ENCODE measurements at regions not wholly inside any gene's neighbourhood (a gene's known extent, or its start where the extent isn't known, plus 50 kb on each side); places are given as distances from the start of the nearest gene placed in this dataset.

- TF ChIP-seq, protein P1, sequence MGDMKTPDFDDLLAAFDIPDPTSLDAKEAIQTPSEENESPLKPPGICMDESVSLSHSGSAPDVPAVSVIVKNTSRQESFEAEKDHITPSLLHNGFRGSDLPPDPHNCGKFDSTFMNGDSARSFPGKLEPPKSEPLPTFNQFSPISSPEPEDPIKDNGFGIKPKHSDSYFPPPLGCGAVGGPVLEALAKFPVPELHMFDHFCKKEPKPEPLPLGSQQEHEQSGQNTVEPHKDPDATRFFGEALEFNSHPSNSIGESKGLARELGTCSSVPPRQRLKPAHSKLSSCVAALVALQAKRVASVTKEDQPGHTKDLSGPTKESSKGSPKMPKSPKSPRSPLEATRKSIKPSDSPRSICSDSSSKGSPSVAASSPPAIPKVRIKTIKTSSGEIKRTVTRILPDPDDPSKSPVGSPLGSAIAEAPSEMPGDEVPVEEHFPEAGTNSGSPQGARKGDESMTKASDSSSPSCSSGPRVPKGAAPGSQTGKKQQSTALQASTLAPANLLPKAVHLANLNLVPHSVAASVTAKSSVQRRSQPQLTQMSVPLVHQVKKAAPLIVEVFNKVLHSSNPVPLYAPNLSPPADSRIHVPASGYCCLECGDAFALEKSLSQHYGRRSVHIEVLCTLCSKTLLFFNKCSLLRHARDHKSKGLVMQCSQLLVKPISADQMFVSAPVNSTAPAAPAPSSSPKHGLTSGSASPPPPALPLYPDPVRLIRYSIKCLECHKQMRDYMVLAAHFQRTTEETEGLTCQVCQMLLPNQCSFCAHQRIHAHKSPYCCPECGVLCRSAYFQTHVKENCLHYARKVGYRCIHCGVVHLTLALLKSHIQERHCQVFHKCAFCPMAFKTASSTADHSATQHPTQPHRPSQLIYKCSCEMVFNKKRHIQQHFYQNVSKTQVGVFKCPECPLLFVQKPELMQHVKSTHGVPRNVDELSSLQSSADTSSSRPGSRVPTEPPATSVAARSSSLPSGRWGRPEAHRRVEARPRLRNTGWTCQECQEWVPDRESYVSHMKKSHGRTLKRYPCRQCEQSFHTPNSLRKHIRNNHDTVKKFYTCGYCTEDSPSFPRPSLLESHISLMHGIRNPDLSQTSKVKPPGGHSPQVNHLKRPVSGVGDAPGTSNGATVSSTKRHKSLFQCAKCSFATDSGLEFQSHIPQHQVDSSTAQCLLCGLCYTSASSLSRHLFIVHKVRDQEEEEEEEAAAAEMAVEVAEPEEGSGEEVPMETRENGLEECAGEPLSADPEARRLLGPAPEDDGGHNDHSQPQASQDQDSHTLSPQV (IDR thresholded peaks at IDR 0.05), result peak; percentile 86
- no peak for TF ChIP-seq PRMT5 (CRISPR knock-in tag; IDR thresholded peaks at IDR 0.05)
- TF ChIP-seq, protein P2, sequence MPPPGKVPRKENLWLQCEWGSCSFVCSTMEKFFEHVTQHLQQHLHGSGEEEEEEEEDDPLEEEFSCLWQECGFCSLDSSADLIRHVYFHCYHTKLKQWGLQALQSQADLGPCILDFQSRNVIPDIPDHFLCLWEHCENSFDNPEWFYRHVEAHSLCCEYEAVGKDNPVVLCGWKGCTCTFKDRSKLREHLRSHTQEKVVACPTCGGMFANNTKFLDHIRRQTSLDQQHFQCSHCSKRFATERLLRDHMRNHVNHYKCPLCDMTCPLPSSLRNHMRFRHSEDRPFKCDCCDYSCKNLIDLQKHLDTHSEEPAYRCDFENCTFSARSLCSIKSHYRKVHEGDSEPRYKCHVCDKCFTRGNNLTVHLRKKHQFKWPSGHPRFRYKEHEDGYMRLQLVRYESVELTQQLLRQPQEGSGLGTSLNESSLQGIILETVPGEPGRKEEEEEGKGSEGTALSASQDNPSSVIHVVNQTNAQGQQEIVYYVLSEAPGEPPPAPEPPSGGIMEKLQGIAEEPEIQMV (tag; conservative IDR thresholded peaks at IDR 0.05; ENCODE audit: low read depth), result no peak
- TF ChIP-seq MGA (IDR thresholded peaks at IDR 0.05), result peak; percentile 32; the same call in 1 of the 2 replicates
- no peak for TF ChIP-seq BDP1 (IDR thresholded peaks at IDR 0.05; ENCODE audit: insufficient read depth, insufficient read length)
- TF ChIP-seq STAT5B (CRISPR knock-in tag; IDR thresholded peaks at IDR 0.05), result no peak
- TF ChIP-seq ZNF140 (CRISPR knock-in tag; IDR thresholded peaks at IDR 0.05), result no peak
- no peak for TF ChIP-seq NR2F6 (CRISPR knock-in tag; IDR thresholded peaks at IDR 0.05)
- TF ChIP-seq SMAD4 (CRISPR knock-in tag; conservative IDR thresholded peaks at IDR 0.05), result peak; percentile 47; the same call in 1 of the 2 replicates
- no peak for TF ChIP-seq PPARD (CRISPR knock-in tag; IDR thresholded peaks at IDR 0.05)
- no peak for TF ChIP-seq CBFB (CRISPR knock-in tag; IDR thresholded peaks at IDR 0.05)
- TF ChIP-seq MBD2 (IDR thresholded peaks at IDR 0.05; ENCODE audit: borderline replicate concordance, low read depth), result no peak
Observed at GRCh38 chr11:113613619-113614018, 92.5 kb downstream of the TMPRSS5 start (continued).

All from K562 (cell line).